Ectodermal cell (in vitro differentiated cells): ENCODE measurements at regions not wholly inside any gene's neighbourhood (a gene's known extent, or its start where the extent isn't known, plus 50 kb on each side); places are given as distances from the start of the nearest gene placed in this dataset.

Source experiments
- H3K27ac ChIP-seq: 2 replicates; pipeline ENCODE4 v1.7.0; 2013; ENCODE audit warnings: mild to moderate bottlenecking, low read depth, low read length; ENCODE audit not compliant: insufficient read depth, poor library complexity, severe bottlenecking
- H3K27me3 ChIP-seq: 2 replicates; pipeline ENCODE4 v1.7.0; 2013; ENCODE audit warnings: mild to moderate bottlenecking, low read length; ENCODE audit not compliant: insufficient read depth, control insufficient read depth, poor library complexity, severe bottlenecking
- H3K36me3 ChIP-seq: one replicate; pipeline ENCODE4 v1.7.0; 2013; ENCODE audit warnings: low read length; ENCODE audit not compliant: control insufficient read depth, insufficient read depth
- H3K4me1 ChIP-seq: one replicate; pipeline ENCODE4 v1.7.0; 2013; ENCODE audit warnings: low read length; ENCODE audit not compliant: control insufficient read depth, insufficient read depth
- H3K4me3 ChIP-seq: 2 replicates; pipeline ENCODE4 v1.7.0; 2013; ENCODE audit warnings: low read depth, low read length, control low read depth; ENCODE audit not compliant: insufficient read depth
- H3K9me3 ChIP-seq: 2 replicates; pipeline ENCODE4 v1.7.0; 2013; ENCODE audit warnings: mild to moderate bottlenecking, low read length, moderate library complexity; ENCODE audit not compliant: control insufficient read depth
- WGBS, 2 experiments: methylation state at CpG; one replicate each; pipeline ENCODE4 v1.1.7; 2013; ENCODE audit warnings: missing lambda C conversion rate in 2 of 2; 5-methylcytosine and 5-hydroxymethylcytosine counted together

DNA sequence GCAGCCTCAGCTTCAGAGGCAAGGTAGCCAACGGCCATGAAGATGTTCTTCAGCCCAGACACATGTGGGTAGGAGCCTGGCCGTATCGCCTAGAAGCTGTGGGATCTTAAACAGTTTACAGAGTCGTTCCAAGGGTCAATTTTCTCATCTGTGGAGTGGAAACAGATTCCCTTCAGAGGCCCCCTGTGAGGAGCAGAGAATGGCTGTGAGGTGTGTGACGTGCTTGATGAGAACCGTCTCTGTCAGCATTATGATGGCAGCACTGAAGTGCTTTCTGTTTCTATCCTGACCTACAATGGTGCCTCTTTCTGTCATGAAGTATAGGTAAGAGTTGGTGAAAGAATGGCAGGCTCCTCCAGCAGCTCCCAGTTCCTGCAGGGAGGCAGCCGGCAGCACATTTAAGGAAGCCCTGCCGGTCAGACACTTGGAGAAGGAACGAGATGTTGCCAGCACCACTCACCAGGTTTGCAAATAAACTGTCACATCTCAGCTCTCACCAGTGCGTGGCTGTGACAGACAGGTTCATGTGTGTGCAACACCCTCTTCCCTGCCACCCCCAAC is 277.3 kb downstream of the FOXO1 start:
- Histone ChIP-seq H3K27ac (no peak overlapping the region), H3K27me3 (no peaks in the 10 kb centered on the region), H3K4me1 (peaks cover 34% of the 10 kb centered on the region), H3K36me3 (no peaks in the 10 kb centered on the region), H3K4me3 (no peak overlapping the region), H3K9me3 (no peaks in the 10 kb centered on the region)
- WGBS, 2 experiments, result 82 to 86% methylated on average over 10 of the region's 10 CpGs

DNA sequence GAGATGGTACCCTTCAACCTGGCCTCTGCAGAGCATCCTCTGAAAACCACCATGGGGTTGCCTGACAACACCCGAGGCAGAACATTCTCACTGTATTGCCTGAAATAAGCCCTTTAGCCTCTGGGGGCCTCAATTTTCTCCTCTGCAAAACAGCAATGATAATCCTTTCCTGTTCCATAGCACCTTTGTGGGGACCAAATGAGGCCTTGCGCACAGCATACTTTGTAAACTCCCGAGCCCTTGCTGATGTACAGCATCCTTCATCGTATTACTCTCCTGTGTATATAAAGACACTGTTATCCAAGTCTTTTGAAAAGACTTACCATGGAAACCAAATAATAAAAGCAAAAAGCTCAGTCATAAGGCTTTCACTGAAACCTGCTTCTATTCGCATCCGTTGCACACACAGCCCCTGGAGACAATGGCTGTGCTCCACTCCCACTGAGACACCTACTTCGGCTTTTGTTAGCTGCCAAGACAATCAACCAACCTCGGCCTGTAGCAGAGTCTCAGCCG is 276.0 kb downstream of the FOXO1 start:
- Histone ChIP-seq H3K9me3 (no peaks in the 10 kb centered on the region), H3K36me3 (no peaks in the 10 kb centered on the region), H3K27me3 (no peaks in the 10 kb centered on the region), H3K4me1 (peaks cover 34% of the 10 kb centered on the region), H3K27ac (peak overlapping the region; percentile 75), H3K4me3 (no peak overlapping the region)
- 25 to 28% methylated on average over 9 of the region's 9 CpGs for WGBS, 2 experiments

DNA sequence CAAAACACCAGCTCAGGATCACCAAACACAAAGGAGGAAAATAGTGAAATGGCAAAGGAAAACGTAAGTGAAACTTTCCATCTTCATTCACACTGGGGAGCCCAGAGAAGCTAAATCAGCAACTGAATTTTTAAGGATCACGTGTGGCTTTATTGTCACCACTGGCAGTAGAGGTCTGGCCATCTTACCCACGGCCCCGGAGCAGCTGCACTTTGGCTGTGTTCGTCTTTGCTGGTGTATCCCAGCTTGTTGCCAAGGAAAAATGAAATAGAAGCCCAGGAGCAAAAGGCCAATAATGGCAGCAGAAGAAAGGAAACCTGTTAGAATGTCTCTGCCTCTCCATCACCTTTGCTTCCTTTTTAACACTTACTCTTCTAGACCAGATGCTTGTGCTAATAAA is 274.7 kb downstream of the FOXO1 start:
- Histone ChIP-seq H3K27me3 (no peaks in the 10 kb centered on the region), H3K4me1 (peaks cover 34% of the 10 kb centered on the region), H3K9me3 (no peaks in the 10 kb centered on the region), H3K36me3 (no peaks in the 10 kb centered on the region), H3K27ac (no peak overlapping the region), H3K4me3 (no peak overlapping the region)
- WGBS, 2 experiments, result 76 to 83% methylated on average over 5 of the region's 5 CpGs

DNA sequence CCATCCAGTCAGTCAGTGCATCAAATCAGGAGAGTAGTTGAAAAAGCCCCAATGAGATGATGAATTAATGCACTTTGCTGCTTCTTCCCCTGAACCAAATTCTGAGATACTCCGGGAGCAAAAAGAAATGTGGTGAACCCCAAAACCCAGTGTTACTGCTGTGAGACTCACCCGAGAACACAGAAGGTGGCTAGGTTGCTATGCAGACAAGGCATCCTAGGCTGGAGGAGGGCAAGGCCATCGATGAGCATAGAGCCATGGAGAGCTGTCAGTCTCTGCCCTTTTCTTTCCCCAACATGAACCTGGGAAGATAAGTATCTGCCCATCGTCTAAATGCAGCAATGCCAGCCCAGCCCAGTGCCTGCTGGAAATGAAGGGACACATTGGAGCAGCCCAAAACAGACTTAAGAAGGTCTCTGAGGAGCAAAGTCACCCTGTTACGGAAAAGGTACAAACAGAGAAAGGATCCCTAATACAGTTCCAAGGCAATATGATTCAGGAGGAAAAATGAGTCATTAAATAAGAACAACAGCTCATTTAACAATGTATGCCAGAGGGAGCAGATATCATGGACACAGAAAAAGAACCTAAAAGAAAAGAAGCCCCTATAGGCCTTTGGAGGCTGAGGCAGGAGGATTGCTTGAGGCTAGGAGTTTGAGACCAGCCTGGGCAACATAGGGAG is 272.0 kb downstream of the FOXO1 start:
- H3K36me3 ChIP-seq, result no peaks in the 10 kb centered on the region
- H3K4me3 ChIP-seq, result no peak overlapping the region
- no peak overlapping the region for H3K27ac ChIP-seq
- H3K27me3 ChIP-seq, result no peaks in the 10 kb centered on the region
- WGBS, 2 experiments, result 93 to 95% methylated on average over 5 of the region's 5 CpGs
- no peaks in the 10 kb centered on the region for H3K9me3 ChIP-seq
- peaks cover 26% of the 10 kb centered on the region for H3K4me1 ChIP-seq

DNA sequence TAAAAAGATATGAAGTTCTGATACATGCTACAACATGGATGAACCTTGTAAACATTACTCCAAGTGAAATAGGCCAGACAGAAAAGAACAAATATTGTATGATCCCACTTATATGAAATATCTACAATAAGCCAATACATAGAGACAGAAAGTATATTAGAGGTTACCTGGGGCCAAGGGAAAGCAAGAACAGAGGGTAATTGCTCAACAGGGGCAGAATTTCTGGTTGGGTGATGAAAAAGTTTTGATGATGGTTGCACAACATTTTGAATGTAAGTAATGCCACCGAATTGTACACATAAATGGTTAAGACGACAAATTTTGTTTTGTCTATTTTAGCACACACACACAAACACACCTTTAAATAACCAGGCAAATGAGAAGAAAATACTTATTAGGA is 268.4 kb downstream of the FOXO1 start:
- H3K27me3 ChIP-seq, result no peaks in the 10 kb centered on the region
- H3K36me3 ChIP-seq, result no peaks in the 10 kb centered on the region
- H3K9me3 ChIP-seq, result no peaks in the 10 kb centered on the region
- no peak overlapping the region for H3K27ac ChIP-seq
- no peaks in the 10 kb centered on the region for H3K4me1 ChIP-seq
- H3K4me3 ChIP-seq, result no peak overlapping the region
- WGBS, 2 experiments, result 83% methylated on average over 2 of the region's 2 CpGs; no CpG with 5 or more reads in 1 of the 2 experiments

DNA sequence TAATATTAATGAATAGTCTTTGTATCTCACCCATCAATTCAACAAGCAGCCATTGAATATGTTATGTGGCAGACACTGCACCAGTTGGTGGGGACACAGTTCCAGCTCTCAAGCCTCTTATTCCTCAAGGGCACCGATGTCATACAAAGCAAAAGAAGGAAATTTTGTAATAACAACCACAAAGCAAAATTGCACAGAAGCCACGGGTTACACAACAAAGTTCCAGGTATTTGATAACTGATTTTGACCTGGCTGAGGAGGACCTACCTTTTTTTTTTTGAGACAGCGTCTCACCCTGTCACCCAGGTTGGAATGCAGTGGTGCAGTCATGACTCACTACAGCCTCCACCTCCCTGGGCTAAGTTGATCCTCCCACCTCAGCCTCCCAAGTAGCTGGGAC is 266.7 kb downstream of the FOXO1 start:
- Histone ChIP-seq H3K36me3 (no peaks in the 10 kb centered on the region), H3K27ac (no peak overlapping the region), H3K9me3 (no peaks in the 10 kb centered on the region), H3K27me3 (no peaks in the 10 kb centered on the region), H3K4me1 (no peaks in the 10 kb centered on the region), H3K4me3 (no peak overlapping the region)
- WGBS, 2 experiments, result 92 to 93% methylated on average over 3 of the region's 3 CpGs

DNA sequence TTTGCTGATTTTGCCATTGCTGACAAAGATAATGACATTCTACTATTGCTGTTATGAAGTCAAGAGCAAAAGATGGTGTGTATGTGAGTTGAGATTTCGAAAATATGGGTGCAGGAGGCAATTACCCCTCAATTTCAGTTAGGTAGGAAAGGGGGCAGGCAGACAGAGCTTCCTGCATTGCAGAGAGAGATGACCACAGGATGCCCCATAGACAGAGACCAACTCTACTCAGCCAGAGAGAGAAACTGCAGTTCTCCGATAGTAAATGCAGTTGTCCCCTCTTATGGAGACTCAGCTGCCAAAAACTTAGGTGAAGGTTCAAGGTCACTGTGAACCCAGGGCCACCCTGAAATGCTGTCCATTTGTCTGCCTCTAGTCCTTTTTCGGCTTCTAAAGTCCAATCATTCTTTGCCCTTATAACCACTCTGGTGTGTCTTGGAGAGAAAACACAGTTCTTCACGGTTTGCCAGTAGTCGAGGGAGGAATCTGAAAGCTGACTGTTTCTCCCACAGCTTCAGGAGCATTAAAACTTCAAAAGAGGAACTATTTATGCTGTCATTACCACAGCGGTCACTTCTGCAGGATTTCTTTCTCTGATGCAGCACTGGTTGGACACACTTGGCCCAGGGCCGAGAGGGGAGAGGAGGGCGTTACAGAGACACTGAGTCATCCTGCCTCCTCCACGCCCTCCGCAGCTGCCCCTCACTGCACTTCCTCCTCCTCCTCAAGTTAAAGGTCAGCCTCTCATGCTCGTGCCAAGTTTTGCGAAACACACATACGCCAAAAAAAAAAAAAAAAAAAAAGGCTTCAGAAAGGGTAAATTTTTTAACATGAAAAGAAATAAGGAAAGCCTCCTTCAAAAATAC is 264.3 kb downstream of the FOXO1 start:
- no peak overlapping the region for H3K4me3 ChIP-seq

DNA sequence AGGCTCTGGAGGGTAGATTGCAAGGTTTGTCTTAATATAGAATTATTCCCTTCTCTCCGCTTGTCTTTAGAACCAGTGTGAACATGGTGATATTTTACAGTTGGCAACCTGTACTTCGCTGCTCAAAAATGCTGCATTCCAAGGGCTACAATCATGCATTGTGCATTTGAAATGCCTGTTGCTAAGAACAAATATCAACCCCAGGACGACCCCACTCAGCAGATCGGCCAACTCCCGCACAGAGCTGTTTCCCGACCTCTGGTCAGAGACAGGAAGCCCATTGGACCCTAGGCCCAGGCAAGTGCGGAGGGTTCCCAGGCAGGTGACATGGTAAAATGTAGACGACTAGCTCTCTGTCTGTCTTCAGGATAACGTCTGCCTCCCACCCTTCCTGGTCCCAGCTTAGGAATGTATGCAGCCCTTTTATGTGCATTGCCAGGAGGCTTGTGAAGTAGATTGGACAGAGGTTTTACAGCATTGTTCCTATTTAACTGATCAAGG is 263.5 kb downstream of the FOXO1 start:
- no peaks in the 10 kb centered on the region for H3K36me3 ChIP-seq
- H3K4me1 ChIP-seq, result no peaks in the 10 kb centered on the region
- WGBS, 2 experiments, result 71 to 72% methylated on average over 9 of the region's 9 CpGs

More for the DNA sequence above, 264.3 kb downstream of the FOXO1 start:
- no peaks in the 10 kb centered on the region for H3K27me3 ChIP-seq
- 67 to 72% methylated on average over 10 to 11 of the region's 13 CpGs for WGBS, 2 experiments
- no peaks in the 10 kb centered on the region for H3K36me3 ChIP-seq
- no peaks in the 10 kb centered on the region for H3K4me1 ChIP-seq
- no peak overlapping the region for H3K27ac ChIP-seq
- no peaks in the 10 kb centered on the region for H3K9me3 ChIP-seq

DNA sequence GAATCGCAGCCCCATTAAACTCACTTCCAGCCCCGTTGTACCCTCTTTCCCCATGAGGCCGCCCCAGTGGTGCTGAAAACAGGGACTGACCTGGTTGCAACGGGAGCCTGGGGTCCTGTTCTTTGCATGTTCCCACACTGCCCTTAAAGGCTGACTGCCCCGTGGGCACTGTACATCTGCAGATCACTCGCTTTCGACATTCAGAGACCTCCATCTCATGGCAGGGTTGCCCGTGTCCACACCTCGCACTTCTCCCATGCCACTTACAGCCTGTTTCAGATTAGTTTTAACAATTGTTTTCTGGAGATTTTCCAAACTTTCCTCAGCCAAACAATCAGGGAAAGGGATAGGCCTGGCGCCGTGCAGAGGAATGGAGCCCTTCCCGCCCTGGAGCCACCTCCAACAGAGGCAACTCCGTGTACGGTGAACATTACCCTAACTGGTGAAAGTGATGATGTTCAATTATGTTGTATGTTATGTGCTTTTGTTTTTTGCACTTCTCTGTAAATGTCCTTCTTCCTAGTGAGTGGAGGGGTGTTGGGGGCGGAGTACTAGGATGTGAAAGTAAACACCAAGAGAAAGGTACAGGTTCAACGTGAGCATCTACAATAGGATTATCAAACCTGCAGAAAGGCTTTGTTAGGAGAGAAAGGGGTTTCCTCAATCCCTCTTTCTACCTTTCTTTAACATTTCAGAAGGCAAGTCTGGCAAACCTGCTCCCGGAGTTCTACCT is 262.8 kb downstream of the FOXO1 start:
- Histone ChIP-seq H3K27me3 (no peaks in the 10 kb centered on the region), H3K36me3 (no peaks in the 10 kb centered on the region), H3K4me3 (no peak overlapping the region), H3K9me3 (no peaks in the 10 kb centered on the region), H3K27ac (no peak overlapping the region), H3K4me1 (no peaks in the 10 kb centered on the region)
- WGBS, 2 experiments, result 94% methylated on average over 16 of the region's 17 CpGs

More for the DNA sequence above, 263.5 kb downstream of the FOXO1 start:
- Histone ChIP-seq H3K27ac (no peak overlapping the region), H3K9me3 (no peaks in the 10 kb centered on the region), H3K27me3 (no peaks in the 10 kb centered on the region), H3K4me3 (no peak overlapping the region)
